Smooth muscle cell (in vitro differentiated cells): ENCODE measurements at regions not wholly inside any gene's neighbourhood (a gene's known extent, or its start where the extent isn't known, plus 50 kb on each side); places are given as distances from the start of the nearest gene placed in this dataset.

Experiments used
- DNase-seq: peaks from one replicate; lab custom pipeline; 2025; ENCODE audit not compliant: unreplicated experiment; lab: John Stamatoyannopoulos, UW
- H2AFZ ChIP-seq: fragments of 200-600 bp; sonication (generic); 2 replicates; pipeline ENCODE4 v1.6.0; 2016; ENCODE audit warnings: antibody characterized with exemption, low read depth, mild to moderate bottlenecking
- H3F3A ChIP-seq: fragments of 200-600 bp; sonication (generic); 2 replicates; pipeline ENCODE4 v1.6.0; 2017; ENCODE audit warnings: antibody characterized with exemption, low read depth
- H3K27ac ChIP-seq: fragments of 200-600 bp; sonication (generic); 2 replicates; pipeline ENCODE4 v1.5.1; 2016; ENCODE audit warnings: low read depth, mild to moderate bottlenecking
- H3K27me3 ChIP-seq: fragments of 200-600 bp; sonication (generic); 2 replicates; pipeline ENCODE4 v1.6.1; 2016; ENCODE audit warnings: low read depth, mild to moderate bottlenecking
- H3K36me3 ChIP-seq: fragments of 200-600 bp; sonication (generic); 2 replicates; pipeline ENCODE4 v1.5.1; 2016; ENCODE audit warnings: low read depth
- H3K4me1 ChIP-seq: fragments of 200-600 bp; sonication (generic); 2 replicates; pipeline ENCODE4 v1.5.1; 2016; ENCODE audit warnings: low read depth
- H3K4me2 ChIP-seq: fragments of 200-600 bp; sonication (generic); 2 replicates; pipeline ENCODE4 v1.6.0; 2016; ENCODE audit warnings: mild to moderate bottlenecking
- H3K4me3 ChIP-seq: fragments of 200-600 bp; sonication (generic); 2 replicates; pipeline ENCODE4 v1.5.1; 2016; ENCODE audit warnings: mild to moderate bottlenecking
- H3K79me2 ChIP-seq: fragments of 200-600 bp; sonication (generic); 2 replicates; pipeline ENCODE4 v1.6.0; 2016; ENCODE audit warnings: low read depth, mild to moderate bottlenecking
- H3K9ac ChIP-seq: fragments of 200-600 bp; sonication (generic); 2 replicates; pipeline ENCODE4 v1.6.0; 2016; ENCODE audit warnings: low read depth
- H3K9me3 ChIP-seq: fragments of 200-600 bp; sonication (generic); replicated peaks from 2 replicates; pipeline ENCODE4 v1.5.1; 2016; ENCODE audit warnings: low read depth
- H4K20me1 ChIP-seq: fragments of 200-600 bp; sonication (generic); 2 replicates; pipeline ENCODE4 v1.6.0; 2016; ENCODE audit warnings: low read depth
- WGBS: methylation state at CpG from one replicate; pipeline ENCODE4 v1.1.7; 2016; ENCODE audit warnings: low lambda C conversion rate; 5-methylcytosine and 5-hydroxymethylcytosine counted together
- TF ChIP-seq, protein P1 (sequence below): fragments of 200-600 bp; sonication (generic); IDR thresholded peaks from 2 replicates; pipeline ENCODE4 v1.5.1; 2017; ENCODE audit warnings: borderline replicate concordance, mild to moderate bottlenecking, antibody characterized with exemption; ENCODE audit not compliant: insufficient read depth, poor library complexity, severe bottlenecking

DNA sequence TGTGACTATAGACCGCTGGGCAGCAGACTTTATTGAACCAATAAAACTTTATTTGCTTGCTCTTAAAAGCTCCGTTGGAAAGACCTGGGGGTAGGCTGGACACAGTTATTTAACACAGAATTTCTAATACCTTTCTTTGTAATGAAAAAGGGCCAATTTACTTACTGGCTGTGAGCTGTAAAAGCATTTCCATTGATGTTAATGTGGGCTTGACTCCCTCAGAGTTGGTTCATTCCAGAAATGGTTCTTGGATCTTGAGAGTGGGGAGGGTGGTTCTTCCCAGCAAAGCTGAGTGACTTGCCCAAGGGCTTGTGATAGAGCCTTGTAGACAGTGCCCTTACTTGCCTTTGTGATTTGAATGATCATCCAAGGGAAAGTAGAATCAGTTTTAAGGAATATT lies 100.6 kb downstream of the SOX4 start:
- Histone ChIP-seq H3K27ac (no peak overlapping the region), H3K27me3 (no peaks in the 10 kb centered on the region), H4K20me1 (peaks cover 26% of the 10 kb centered on the region), H3K9ac (no peak overlapping the region), H3K4me3 (no peak overlapping the region), H2AFZ (no peak overlapping the region), H3K4me2 (no peak overlapping the region), H3K9me3 (no peaks in the 10 kb centered on the region), H3K4me1 (peaks cover 15% of the 10 kb centered on the region), H3K36me3 (no peaks in the 10 kb centered on the region), H3K79me2 (peaks cover 33% of the 10 kb centered on the region), H3F3A (no peaks in the 10 kb centered on the region)
- no peak for DNase-seq
- WGBS = 71% methylated on average over 2 of the region's 2 CpGs
- TF ChIP-seq, protein P1, sequence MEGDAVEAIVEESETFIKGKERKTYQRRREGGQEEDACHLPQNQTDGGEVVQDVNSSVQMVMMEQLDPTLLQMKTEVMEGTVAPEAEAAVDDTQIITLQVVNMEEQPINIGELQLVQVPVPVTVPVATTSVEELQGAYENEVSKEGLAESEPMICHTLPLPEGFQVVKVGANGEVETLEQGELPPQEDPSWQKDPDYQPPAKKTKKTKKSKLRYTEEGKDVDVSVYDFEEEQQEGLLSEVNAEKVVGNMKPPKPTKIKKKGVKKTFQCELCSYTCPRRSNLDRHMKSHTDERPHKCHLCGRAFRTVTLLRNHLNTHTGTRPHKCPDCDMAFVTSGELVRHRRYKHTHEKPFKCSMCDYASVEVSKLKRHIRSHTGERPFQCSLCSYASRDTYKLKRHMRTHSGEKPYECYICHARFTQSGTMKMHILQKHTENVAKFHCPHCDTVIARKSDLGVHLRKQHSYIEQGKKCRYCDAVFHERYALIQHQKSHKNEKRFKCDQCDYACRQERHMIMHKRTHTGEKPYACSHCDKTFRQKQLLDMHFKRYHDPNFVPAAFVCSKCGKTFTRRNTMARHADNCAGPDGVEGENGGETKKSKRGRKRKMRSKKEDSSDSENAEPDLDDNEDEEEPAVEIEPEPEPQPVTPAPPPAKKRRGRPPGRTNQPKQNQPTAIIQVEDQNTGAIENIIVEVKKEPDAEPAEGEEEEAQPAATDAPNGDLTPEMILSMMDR = no peak

DNA sequence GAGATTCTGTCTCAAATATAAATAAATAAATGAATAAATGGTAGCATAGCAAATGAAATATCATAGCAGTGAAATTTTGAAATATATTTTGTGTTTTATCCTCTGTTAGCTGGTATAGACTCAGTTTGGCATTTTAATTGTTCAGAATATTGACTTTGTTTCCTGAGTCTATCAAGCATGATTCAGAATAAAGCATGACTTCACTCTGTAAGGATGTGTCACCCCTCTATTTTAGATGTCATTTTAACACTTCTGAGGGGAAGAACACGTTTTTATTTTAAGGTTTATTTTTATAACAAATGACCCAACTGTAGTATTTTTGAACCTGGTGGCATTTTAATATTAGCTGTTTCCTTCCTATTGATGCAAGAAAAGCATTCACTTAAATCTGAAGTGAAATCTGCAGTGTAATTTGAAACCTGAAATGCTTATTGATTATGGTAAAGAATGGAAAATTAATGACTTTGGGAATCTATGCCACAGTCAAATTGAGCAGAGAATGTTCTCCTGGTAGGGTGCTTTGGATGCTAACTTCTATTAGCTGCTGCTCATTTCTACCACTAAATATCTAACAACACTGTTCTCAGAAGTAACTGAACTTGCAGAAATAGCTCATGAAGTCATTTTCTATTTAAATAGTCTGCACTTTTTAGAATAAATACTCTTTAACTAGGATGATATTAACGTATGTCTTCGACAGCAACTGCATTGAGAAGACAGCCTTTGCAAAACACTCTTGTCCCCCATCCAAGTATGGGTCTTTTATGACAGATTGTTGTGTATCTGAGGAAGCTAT lies 114.2 kb downstream of the SOX4 start:
- 79% methylated on average over 3 of the region's 3 CpGs for WGBS
- peaks cover 8% of the 10 kb centered on the region for H3K4me1 ChIP-seq
- peaks cover 15% of the 10 kb centered on the region for H3K79me2 ChIP-seq
- H3K27me3 ChIP-seq = no peaks in the 10 kb centered on the region
- H3K36me3 ChIP-seq = no peaks in the 10 kb centered on the region
- no peak overlapping the region for H3K4me3 ChIP-seq
- H3K9me3 ChIP-seq = no peaks in the 10 kb centered on the region
- peaks cover 46% of the 10 kb centered on the region for H4K20me1 ChIP-seq
- no peaks in the 10 kb centered on the region for H3F3A ChIP-seq
- H3K9ac ChIP-seq = no peak overlapping the region
- TF ChIP-seq, protein P1 = no peak
- no peak overlapping the region for H3K27ac ChIP-seq
- H2AFZ ChIP-seq = no peak overlapping the region
- DNase-seq = no peak
- H3K4me2 ChIP-seq = no peak overlapping the region

DNA sequence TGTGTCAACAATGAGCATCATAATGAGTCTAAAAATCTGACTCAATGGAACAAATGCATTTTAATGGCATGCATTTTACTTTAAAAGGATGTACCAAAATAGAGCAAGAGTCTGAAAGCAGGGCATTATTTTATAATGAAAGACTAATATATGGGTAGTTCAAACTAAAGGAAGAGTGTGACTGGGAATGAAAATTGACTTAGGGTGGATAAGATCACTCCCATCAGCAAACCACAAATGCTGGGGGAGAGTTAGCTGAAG lies 114.7 kb downstream of the SOX4 start:
- no peaks in the 10 kb centered on the region for H3F3A ChIP-seq
- no peaks in the 10 kb centered on the region for H3K9me3 ChIP-seq
- H3K27ac ChIP-seq = no peak overlapping the region
- no peak for DNase-seq
- H3K36me3 ChIP-seq = no peaks in the 10 kb centered on the region
- H3K4me3 ChIP-seq = no peak overlapping the region
- TF ChIP-seq, protein P1 = no peak
- H3K79me2 ChIP-seq = peaks cover 19% of the 10 kb centered on the region
- peaks cover 51% of the 10 kb centered on the region for H4K20me1 ChIP-seq
- H3K4me2 ChIP-seq = no peak overlapping the region
- no peaks in the 10 kb centered on the region for H3K27me3 ChIP-seq
- peaks cover 8% of the 10 kb centered on the region for H3K4me1 ChIP-seq
- H3K9ac ChIP-seq = no peak overlapping the region
- H2AFZ ChIP-seq = no peak overlapping the region

DNA sequence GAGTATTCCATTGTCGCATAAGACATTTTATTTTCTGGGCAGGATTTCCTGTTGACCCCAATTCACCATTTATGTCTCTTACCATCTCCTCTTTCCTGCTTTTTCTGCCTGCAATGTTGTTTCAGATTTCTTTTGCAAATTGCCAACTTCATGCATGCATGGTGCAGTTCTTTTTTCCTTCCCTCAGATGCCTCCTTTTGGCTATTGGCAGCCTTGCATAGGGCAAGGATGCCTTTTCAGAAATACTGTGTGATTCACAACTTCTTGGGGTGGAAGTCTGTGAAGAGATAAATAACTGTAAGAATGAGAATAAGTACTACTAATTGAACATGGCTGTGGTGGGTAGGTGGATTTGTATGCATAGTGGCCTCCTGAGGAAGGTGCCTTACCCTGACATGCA lies 116.7 kb downstream of the SOX4 start:
- Histone ChIP-seq H3K9me3 (no peaks in the 10 kb centered on the region), H3K9ac (no peak overlapping the region), H3K36me3 (no peaks in the 10 kb centered on the region), H3F3A (no peaks in the 10 kb centered on the region), H3K27me3 (no peaks in the 10 kb centered on the region), H3K4me2 (no peak overlapping the region), H3K79me2 (peaks cover 18% of the 10 kb centered on the region), H3K27ac (no peak overlapping the region), H4K20me1 (peaks cover 55% of the 10 kb centered on the region), H2AFZ (no peak overlapping the region), H3K4me3 (no peak overlapping the region), H3K4me1 (peaks cover 8% of the 10 kb centered on the region)
- no peak for DNase-seq
- WGBS = 74% methylated on average over 1 of the region's 1 CpG
- TF ChIP-seq, protein P1 = no peak
